HG03469 (cell line): ENCODE measurements at regions not wholly inside any gene's neighbourhood (a gene's known extent, or its start where the extent isn't known, plus 50 kb on each side); places are given as distances from the start of the nearest gene placed in this dataset.
"Not testable (repeated sequence)": the region's sequence is repeated elsewhere in the genome, so short reads cannot be mapped to it uniquely, and the experiment has no call there.

Experiments
- ATAC-seq: cut with Tn5 transposase; IDR thresholded peaks from one replicate; pipeline ENCODE4 v1.9.1; 2021; ENCODE audit warnings: mild to moderate bottlenecking, moderate library complexity, moderate number of reproducible peaks; ENCODE audit not compliant: unreplicated experiment

DNA sequence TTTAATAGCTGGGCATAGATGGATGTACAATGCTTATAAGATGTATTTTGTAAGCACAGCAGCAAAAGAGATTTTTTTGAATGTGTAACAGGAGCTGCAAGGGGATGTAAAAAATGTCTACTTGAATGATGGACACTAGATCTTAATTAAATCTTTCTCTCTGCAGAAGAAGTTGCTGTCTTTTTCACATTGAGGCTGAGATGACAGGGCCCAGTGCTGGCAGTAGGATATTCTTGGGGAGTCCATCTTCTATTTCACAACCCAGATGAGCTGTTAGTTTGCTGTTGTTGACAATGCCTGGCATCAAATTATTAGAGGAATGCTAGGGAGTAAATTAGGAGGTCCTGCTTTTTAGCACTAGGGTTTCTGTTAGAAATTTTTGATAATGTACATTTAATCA is 698.7 kb downstream of the SLITRK5 start:
- no peak for ATAC-seq

DNA sequence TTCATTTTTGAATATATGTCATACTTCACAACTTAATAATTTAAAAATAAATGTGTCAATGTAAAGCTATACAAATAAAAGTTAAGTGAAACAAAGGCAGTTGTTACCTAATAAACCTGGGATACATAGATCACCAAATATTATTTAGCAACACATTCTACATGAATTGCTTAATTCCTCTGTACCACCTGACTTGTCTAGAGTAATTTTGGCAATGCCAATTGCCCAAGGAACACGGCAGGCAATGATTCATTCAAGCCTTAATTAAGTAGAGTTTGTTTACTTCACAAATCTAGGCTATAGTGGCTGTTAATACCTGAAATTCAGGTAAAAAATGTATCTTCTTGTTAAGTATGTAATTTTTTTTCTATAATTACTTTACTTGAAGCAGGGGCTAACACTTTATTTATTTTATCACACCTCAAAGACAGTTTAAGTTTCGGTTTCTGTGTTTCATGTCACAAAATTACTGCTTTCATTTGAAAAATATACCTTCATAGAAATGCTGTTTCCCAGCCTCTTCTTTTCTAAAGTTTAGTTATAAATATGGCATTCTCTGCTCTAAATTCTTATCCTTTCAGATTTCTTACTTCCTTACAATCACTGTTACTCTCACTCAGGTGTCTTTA is 705.7 kb downstream of the SLITRK5 start:
- no peak for ATAC-seq

DNA sequence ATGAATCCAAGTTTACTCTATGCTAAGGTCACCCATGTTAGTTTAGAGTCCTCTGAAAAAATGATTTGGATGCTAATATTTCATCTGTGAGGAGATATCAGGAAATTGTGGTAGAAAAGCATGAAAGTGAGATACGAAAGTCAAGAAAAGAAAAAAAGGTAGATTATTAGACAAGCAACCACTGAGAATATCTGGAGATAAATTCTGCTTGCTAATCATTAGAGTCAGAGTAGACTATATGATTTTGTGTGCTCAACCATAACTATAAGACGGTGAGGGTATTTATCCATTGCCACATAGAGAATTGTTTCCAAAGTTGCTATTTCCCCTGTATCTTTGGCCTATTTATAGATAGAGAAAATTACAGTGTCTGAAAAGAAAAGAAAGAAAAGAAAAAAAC is 706.7 kb downstream of the SLITRK5 start:
- ATAC-seq: no peak

DNA sequence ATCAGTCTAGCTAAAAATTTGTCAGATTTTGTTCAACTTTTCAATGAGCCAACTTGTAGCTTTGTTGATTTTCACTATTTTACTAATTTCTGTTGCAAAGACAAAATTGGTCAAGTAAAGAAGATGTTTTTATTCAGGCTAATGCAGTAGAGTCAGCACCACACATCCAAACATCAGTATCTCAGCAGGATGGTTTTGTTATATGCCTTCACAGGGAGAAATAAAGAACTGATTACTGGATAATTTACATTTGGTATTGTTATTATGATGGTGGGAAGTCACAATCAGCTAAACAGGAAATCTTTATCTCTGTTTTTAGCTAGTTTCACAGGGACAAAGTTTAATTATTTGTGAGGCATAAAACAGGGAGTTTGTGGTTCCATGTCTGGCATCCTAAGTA is 713.4 kb downstream of the SLITRK5 start:
- no peak for ATAC-seq

DNA sequence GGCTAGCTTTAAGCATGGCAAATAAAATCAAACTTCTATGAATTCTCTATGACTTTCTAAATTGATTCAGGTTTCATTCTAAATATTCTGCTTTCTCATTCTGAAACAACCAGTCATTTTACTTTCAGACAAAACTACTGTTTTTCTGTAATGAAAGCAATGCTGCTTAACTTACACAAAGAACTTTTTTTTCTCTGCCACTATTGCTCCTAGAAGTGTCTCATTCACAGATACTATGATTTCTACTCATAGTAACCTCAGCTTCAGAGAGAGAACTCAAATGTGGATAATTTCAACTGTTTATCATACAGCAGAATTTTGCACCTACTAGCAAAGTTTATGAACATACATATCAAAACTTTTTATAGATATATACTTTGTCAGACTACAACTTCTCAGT is 724.6 kb downstream of the SLITRK5 start:
- ATAC-seq: no peak

DNA sequence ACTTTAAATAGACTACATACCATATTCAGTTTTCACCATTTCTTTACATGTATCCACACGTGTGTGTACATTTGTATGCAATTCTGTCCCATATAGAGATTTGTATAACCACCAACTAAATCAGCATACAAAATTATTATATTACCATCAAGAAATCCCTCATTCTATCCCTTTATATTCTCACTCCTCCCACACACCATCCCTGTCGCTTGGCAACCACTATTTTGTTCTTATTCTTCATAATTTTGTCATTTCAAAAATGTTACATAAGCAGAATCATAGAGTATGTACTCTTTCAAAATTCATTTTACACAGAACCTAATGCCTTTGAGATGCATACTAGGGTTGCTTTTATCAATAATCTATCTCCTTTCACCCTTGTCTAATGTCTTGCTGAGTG is 740.5 kb downstream of the SLITRK5 start:
- ATAC-seq: no peak

DNA sequence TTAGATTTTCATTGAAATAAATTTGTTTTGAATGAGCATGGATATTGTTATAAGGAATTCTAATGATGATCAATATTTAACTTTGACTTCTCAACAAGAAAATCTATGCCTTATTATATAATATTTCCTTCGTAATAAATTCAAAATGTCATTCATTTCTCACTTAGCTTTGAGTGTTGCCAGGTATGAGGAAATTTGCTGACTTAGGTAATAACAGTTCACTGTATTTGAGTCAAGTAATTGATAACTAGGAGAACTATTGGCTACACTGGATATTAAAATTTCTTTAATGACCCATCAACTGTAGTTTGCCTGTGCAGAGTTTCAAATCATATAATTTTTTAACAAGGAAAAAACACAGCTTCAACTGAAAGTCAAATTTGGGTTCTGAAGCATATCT is 746.6 kb downstream of the SLITRK5 start:
- ATAC-seq: no peak

DNA sequence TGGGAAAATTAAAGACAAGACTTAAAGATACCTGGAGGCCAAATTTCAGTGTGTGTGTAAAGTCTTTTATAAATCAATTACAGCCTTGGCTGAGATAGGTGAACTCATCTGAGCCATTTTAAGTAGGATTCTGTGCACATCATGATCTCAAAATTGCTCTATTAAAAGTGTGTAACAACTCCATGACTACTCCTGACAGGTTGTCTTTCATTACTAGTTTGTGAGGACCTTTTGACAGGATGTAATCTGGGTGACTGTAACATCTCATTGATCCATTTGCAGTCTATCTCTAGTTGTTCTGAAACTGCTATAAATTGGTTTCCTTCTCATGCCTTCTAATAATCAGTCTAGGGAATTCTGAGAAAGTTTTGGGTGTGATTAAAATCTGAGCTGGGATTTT is 753.3 kb downstream of the SLITRK5 start:
- ATAC-seq: no peak

DNA sequence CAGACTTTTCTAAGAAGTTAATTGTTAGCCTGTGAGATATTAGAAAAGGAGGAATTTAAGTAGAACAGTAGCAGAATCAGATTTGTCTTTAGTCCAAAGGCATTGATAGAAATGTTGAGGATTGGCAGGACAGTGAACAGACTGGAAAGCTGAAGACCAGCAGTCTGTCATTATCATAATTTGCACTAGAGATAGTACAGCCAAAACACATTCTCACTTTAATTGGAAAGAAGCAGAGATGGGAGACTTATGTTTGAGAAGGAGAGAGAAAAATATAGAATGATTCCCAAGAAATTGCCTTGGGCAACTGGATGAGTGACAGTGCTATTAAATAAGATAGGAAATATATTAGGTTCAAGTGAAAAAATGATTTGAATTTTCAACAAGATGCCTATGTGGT is 755.5 kb downstream of the SLITRK5 start:
- no peak for ATAC-seq

DNA sequence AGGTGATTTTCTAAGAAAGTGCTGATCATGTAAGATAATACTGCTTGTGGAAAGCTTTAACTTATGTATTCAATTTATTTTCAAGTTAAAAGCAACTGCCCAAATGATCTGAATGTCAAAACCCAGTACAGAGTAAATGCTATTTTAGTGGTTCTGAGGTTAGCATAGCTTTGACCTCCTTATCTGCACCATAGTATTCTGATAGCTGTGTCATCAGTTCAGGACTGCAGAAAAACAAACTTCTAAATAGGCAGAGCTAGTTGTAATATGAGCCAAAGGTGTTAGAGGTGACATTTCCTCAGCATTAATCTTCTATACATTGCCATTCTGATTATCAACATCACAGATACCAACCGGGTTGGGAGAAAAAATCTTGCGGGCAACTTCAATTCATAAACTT is 758.7 kb downstream of the SLITRK5 start:
- ATAC-seq: no peak

DNA sequence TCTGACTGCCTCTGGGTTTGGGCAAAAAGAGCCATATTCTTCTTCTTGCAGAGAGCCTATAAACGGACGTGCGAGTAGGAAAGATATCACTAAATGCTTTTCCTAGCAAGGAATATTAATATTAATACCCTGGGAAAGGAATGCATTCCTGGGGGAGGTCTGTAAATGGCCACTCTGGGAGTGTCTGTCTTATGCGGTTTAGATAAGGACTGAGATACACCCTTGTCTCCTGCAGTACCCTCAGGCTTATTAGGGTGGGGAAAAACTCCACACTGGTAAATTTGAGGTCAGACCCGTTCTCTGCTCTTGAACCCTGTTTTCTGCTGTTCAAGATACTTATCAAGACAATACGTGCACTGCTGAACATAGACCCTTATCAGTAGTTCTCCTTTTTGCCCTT is 763.8 kb downstream of the SLITRK5 start:
- no peak for ATAC-seq

DNA sequence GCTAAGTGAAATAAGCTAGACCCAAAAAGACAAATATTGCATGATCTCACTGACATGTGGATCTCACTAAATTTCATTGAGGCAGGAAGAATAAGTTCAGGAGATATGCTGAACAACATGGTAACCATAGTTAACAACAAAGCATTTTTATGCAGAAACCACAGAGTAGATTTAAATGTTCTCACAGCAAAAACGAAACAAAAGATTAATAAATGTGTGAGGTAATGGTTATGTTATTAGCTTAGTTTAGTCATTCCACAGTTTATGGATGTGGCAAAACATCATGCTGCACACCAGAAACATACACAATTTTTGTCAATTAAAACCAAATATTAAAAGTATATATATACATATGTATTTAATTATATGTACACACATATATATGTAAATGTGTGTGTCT is 765.8 kb downstream of the SLITRK5 start:
- ATAC-seq: no peak

DNA sequence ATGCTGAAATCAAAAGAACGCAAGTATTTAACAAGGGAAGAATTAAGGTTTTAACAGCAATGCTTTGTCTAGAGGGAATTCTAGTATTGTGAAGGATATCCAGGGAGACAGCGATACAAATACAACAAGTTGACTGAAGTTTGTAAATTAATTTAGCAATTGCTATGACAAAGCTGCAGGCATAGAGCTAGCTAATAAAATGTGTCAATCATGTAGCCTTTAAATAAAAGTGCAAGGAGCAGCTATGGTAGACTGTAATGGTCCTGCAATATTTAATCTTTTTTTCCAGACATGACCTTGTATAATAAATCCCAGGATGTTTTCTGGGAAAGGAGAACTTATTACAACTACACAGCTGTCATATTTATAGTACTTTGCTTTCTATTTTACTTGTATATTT is 779.3 kb downstream of the SLITRK5 start:
- no peak for ATAC-seq

DNA sequence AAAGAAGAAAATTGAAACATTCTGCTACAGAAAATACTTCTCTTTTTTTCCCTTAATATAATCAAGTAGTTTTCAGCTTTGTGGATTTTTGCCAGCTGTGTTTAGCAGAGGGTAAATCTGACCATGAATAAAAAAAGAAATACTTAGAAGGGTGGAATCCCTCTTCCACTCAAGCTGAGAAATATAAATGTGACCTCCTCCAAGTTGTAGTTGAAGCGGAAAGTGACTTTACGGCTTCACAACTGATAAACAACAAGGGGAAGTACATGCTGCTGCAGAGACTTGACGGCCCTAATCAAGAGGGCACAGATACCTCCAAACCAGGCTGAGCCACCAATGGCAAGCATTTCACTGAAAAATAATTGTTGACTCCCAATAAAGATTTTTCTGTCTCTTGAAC is 785.0 kb downstream of the SLITRK5 start:
- no peak for ATAC-seq

DNA sequence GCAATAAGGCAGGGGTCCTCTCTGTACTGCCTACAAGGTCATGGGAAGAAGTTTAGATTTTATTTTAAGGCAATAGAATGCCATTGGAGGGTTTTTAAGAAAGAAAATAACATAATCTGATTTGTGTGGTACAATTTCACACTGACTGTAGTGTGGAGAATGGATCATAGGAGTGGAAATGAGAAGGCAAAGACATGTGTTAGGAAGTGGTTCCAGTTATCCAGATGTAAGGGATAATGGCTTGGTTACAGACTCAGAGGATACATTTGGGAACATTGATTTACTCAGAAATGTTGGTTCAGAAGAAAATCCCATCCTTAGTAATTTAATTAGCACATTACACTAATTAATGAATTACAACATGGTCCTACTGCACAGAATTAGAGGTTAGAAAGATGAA is 788.2 kb downstream of the SLITRK5 start:
- no peak for ATAC-seq

DNA sequence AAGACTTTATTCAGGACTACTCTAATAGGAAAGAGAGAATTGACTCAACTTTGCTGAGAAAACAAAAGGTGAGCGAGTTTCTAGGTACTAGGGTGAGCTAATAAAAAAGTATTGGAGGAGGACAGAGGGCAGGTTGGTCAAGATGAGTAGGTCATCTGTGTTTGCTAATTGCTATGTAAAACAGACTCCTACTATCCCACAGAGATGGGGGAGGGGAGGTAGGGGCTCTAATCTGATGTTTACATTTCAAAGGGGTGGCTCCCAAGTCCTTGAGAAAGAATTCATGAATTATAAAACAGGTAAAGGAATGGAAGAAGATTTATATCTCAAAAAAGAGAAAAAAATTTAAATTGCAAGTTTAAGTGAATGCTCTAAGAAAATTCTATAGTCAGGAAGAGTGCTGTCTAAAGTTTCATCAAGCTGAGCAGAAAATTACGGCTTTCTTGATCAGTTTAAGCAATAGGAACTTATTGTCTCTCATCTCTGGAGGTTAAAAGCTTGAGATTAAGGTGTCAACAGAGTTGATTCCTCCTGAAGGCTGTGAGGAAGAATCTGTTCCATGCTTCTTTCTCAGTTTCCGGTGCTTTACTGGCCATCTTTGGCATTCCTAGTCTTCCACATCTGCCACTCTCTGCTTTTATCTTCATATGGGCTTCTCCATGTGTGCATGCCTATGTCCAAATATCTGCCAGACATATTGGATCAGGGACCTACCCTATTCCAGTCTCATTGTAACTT is 790.3 kb downstream of the SLITRK5 start:
- ATAC-seq: no peak

DNA sequence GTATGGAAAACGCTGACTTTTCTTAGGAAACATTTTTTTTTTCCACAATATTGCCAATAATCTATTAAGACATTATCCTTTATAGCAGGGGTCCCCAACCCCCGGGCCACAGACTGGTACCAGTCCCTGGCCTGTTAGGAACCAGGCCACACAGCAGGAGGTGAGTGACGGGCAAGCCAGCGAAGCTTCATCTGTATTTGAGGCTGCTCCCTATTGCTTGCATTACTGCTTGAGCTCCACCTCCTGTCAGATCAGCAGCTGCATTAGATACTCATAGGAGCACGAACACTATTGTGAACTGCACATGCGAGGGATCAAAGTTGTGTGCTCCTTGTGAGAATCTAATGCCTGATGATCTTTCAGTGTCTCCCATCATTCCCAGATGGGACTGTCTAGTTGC is 793.7 kb downstream of the SLITRK5 start:
- no peak for ATAC-seq

DNA sequence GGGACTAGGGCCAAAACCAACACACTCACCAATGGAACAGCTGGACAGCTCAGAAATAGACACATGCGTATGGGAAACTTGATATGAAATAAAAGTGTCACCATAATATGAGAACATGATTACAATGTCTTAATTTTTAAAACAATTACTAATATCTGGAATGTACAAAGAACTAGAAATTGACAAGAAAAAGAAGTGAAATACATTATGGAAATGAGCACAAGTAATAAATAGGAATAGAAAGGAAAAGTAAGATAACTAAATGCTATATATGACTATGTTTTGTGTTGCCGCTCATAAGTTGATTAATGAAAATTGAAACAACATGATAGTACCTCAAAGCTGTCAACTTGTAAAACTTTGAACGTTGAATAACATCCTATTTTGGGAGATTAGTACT is 801.1 kb downstream of the SLITRK5 start:
- no peak for ATAC-seq

DNA sequence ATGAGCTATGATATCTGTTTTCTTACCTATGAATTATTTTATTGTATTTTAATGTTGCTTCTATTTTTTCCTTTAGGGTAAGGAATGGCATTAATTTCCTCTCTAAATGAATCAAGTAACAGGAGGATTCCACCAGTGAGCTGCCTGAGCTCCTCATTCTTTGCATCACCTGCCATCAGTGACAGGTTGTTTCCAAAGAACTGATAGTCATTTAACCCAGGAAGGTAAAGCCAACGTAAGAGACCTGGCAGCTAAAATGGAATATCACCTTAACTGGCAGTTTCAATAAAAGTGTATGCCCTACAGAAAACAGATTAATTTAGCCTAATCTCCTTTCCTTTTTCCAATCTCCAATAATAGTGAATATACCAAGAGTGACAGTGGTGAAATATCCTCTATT is 812.0 kb downstream of the SLITRK5 start:
- no peak for ATAC-seq

DNA sequence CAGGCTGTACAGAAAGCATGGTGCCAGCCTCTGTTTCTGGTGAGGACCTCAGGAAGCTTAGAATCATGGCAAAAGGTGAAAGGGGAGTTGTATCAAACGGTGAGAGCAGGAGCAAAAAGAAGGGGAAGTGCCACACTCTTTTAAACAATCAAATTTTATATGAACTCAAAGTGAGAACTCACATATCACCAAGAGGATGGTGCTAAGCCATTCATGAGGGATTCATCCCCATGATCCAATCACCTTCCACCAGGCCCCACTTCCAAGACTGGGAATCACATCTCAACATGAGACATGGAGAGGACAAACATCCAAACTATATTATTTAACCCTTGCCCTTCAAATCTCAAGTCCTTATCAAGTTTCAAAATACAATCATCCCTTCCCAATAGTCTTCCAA is 836.7 kb downstream of the SLITRK5 start:
- ATAC-seq: no peak

DNA sequence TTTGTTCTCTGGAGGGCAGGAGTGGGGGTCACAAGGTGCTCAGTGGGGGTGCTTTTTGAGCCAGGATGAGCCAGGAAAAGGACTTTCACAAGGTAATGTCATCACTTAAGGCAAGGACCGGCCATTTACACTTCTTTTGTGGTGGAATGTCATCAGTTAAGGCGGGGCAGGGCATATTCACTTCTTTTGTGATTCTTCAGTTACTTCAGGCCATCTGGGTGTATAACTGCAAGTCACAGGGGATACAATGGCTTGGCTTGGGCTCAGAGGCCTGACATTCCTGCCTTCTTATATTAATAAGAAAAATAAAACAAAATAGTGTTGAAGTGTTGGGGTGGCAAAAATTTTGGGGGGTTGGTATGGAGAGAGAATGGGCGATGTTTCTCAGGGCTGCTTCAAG is 841.8 kb downstream of the SLITRK5 start:
- not testable (repeated sequence) for ATAC-seq

DNA sequence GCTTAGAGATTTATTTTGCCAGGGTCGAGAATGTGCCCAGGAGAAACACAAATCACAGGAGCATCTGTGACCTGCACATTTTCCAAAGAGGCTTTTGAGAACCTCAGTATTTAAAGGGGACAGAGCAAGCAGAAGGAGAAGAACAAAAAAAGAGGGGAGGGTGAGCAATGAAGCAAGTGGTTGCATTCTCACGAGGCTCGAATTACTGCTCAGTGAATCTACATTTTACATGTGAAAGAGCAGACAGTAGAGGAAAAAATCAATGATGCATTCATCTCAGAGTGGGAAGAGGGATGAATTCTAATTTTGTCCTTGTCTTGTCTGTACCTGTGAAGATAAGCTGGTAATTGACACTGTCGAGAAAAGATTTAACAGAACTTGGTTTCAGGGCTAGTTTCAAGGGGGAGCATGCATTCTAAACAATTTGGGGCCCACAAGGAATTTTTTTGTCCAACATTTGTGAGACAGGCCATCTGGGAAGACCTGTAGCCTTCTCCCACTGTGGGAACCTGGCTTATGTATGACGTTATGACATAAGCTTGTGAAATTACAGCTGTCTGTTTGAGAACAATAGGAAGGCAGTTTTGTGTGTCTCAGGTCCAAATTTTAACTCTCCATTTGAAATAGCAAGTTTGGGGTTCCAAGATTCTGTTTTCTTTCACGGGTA is 855.1 kb downstream of the SLITRK5 start:
- no peak for ATAC-seq
